IPS-18a (cell line): ENCODE measurements at regions not wholly inside any gene's neighbourhood (a gene's known extent, or its start where the extent isn't known, plus 50 kb on each side); places are given as distances from the start of the nearest gene placed in this dataset.

ENCODE experiments used
- H3K27ac ChIP-seq: one replicate; pipeline ENCODE4 v1.5.1; 2013; ENCODE audit warnings: low read length
- H3K27me3 ChIP-seq: one replicate; pipeline ENCODE4 v1.6.1; 2013; ENCODE audit warnings: mild to moderate bottlenecking, low read length; ENCODE audit not compliant: control insufficient read depth, insufficient read depth
- H3K36me3 ChIP-seq: one replicate; pipeline ENCODE4 v1.6.1; 2013; ENCODE audit warnings: low read depth, low read length; ENCODE audit not compliant: control insufficient read depth
- H3K4me1 ChIP-seq: one replicate; pipeline ENCODE4 v1.6.1; 2013; ENCODE audit warnings: low read depth, low read length; ENCODE audit not compliant: control insufficient read depth
- H3K4me3 ChIP-seq: one replicate; pipeline ENCODE4 v1.5.1; 2013; ENCODE audit warnings: low read length
- H3K9ac ChIP-seq: one replicate; pipeline ENCODE4 v1.6.1; 2013; ENCODE audit warnings: mild to moderate bottlenecking, low read length, moderate library complexity
- H3K9me3 ChIP-seq: one replicate; pipeline ENCODE4 v1.6.1; 2013; ENCODE audit warnings: low read depth, low read length; ENCODE audit not compliant: control insufficient read depth

GRCh38 chr20:17837179-17837578, 131.4 kb downstream of the SNX5 start:
- no peaks in the 10 kb centered on the region for H3K9me3 ChIP-seq
- no peaks in the 10 kb centered on the region for H3K27me3 ChIP-seq
- peaks cover 13% of the 10 kb centered on the region for H3K4me1 ChIP-seq
- H3K9ac ChIP-seq = no peak overlapping the region
- no peak overlapping the region for H3K4me3 ChIP-seq
- no peaks in the 10 kb centered on the region for H3K36me3 ChIP-seq
- no peak overlapping the region for H3K27ac ChIP-seq

- H3K36me3 ChIP-seq = no peaks in the 10 kb centered on the region
Measured at GRCh38 chr20:17836303-17836861, 132.2 kb downstream of the SNX5 start.

GRCh38 chr20:17835934-17836300, 132.7 kb downstream of the SNX5 start:
- Histone ChIP-seq H3K27me3 (no peaks in the 10 kb centered on the region), H3K9ac (no peak overlapping the region), H3K36me3 (no peaks in the 10 kb centered on the region), H3K4me1 (peaks cover 13% of the 10 kb centered on the region), H3K9me3 (no peaks in the 10 kb centered on the region), H3K4me3 (no peak overlapping the region), H3K27ac (no peak overlapping the region)

More at GRCh38 chr20:17836303-17836861, 132.2 kb downstream of the SNX5 start:
- H3K9ac ChIP-seq = no peak overlapping the region
- no peak overlapping the region for H3K27ac ChIP-seq
- H3K27me3 ChIP-seq = no peaks in the 10 kb centered on the region
- H3K4me3 ChIP-seq = no peak overlapping the region
- H3K9me3 ChIP-seq = no peaks in the 10 kb centered on the region
- H3K4me1 ChIP-seq = peaks cover 13% of the 10 kb centered on the region

- Histone ChIP-seq H3K9me3 (no peaks in the 10 kb centered on the region), H3K4me1 (peaks cover 13% of the 10 kb centered on the region), H3K27me3 (no peaks in the 10 kb centered on the region), H3K36me3 (no peaks in the 10 kb centered on the region), H3K9ac (no peak overlapping the region), H3K27ac (no peak overlapping the region), H3K4me3 (no peak overlapping the region)
Measured at GRCh38 chr20:17835240-17835933, 133.2 kb downstream of the SNX5 start.

GRCh38 chr20:17834804-17835203, 133.8 kb downstream of the SNX5 start:
- H3K9me3 ChIP-seq = no peaks in the 10 kb centered on the region
- no peak overlapping the region for H3K9ac ChIP-seq
- H3K4me3 ChIP-seq = no peak overlapping the region
- H3K36me3 ChIP-seq = no peaks in the 10 kb centered on the region
- H3K27ac ChIP-seq = no peak overlapping the region
- H3K4me1 ChIP-seq = peaks cover 13% of the 10 kb centered on the region
- H3K27me3 ChIP-seq = no peaks in the 10 kb centered on the region

GRCh38 chr20:17833036-17833674, 133.4 kb downstream of the BANF2 start:
- Histone ChIP-seq H3K9ac (no peak overlapping the region), H3K27ac (no peak overlapping the region), H3K36me3 (no peaks in the 10 kb centered on the region)

GRCh38 chr20:17832236-17832915, 132.6 kb downstream of the BANF2 start:
- no peaks in the 10 kb centered on the region for H3K9me3 ChIP-seq
- H3K27ac ChIP-seq = no peak overlapping the region
- H3K27me3 ChIP-seq = no peaks in the 10 kb centered on the region
- peaks cover 18% of the 10 kb centered on the region for H3K4me1 ChIP-seq
- H3K4me3 ChIP-seq = no peak overlapping the region
- H3K9ac ChIP-seq = no peak overlapping the region
- H3K36me3 ChIP-seq = no peaks in the 10 kb centered on the region

More at GRCh38 chr20:17833036-17833674, 133.4 kb downstream of the BANF2 start:
- Histone ChIP-seq H3K27me3 (no peaks in the 10 kb centered on the region), H3K4me3 (no peak overlapping the region), H3K9me3 (no peaks in the 10 kb centered on the region), H3K4me1 (peaks cover 13% of the 10 kb centered on the region)

GRCh38 chr20:17828598-17829144, 128.9 kb downstream of the BANF2 start:
- no peak overlapping the region for H3K27ac ChIP-seq

GRCh38 chr20:17827759-17828559, 128.2 kb downstream of the BANF2 start:
- Histone ChIP-seq H3K9me3 (no peaks in the 10 kb centered on the region), H3K27me3 (no peaks in the 10 kb centered on the region), H3K9ac (no peak overlapping the region), H3K4me3 (no peak overlapping the region), H3K4me1 (peaks cover 14% of the 10 kb centered on the region), H3K36me3 (no peaks in the 10 kb centered on the region), H3K27ac (no peak overlapping the region)

More at GRCh38 chr20:17828598-17829144, 128.9 kb downstream of the BANF2 start:
- H3K4me1 ChIP-seq = peaks cover 13% of the 10 kb centered on the region
- no peaks in the 10 kb centered on the region for H3K27me3 ChIP-seq
- no peak overlapping the region for H3K9ac ChIP-seq
- H3K36me3 ChIP-seq = no peaks in the 10 kb centered on the region
- H3K9me3 ChIP-seq = no peaks in the 10 kb centered on the region
- H3K4me3 ChIP-seq = no peak overlapping the region

- Histone ChIP-seq H3K27ac (no peak overlapping the region), H3K4me3 (no peak overlapping the region), H3K4me1 (peaks cover 14% of the 10 kb centered on the region), H3K9ac (no peak overlapping the region), H3K27me3 (no peaks in the 10 kb centered on the region), H3K9me3 (no peaks in the 10 kb centered on the region), H3K36me3 (no peaks in the 10 kb centered on the region)
Measured at GRCh38 chr20:17827079-17827478, 127.3 kb downstream of the BANF2 start.
